GM12878 (cell line): ENCODE measurements at regions not wholly inside any gene's neighbourhood (a gene's known extent, or its start where the extent isn't known, plus 50 kb on each side); places are given as distances from the start of the nearest gene placed in this dataset.

Experiments
- ATAC-seq: fragments of 200-7000 bp; cut with Tn5 transposase; 3 replicates; pipeline ENCODE4 v1.9.1; 2020; ENCODE audit warnings: mild to moderate bottlenecking, moderate library complexity
- BruUV-seq: library from RNA; stranded (reverse); fragments of 400-500 nt; replicated peaks from 2 replicates; lab custom pipeline; 2021; lab: Mats Ljungman, UMichigan
- CTCF ChIA-PET: fragments of 300-600 bp; sonication (Branson Sonifier 250); formaldehyde crosslinking; extraction: SDS; loops from one replicate; lab custom pipeline; 2021; ENCODE audit warnings: inconsistent platforms; lab: Yijun Ruan, JAX
- POLR2A ChIA-PET: fragments of 350-600 bp; formaldehyde crosslinking; extraction: SDS; loops from one replicate; lab custom pipeline; 2021; ENCODE audit warnings: inconsistent platforms; lab: Charles Lee
- RAD21 ChIA-PET: fragments of 300-600 bp; sonication (Branson Sonifier 250); formaldehyde crosslinking; loops from one replicate; lab custom pipeline; 2023; ENCODE audit warnings: antibody characterized with exemption; ENCODE audit not compliant: unreplicated experiment; lab: Charles Lee
- SMC1A ChIA-PET: fragments of 300-600 bp; sonication (Branson Sonifier 250); formaldehyde crosslinking; loops from one replicate; lab custom pipeline; 2023; ENCODE audit not compliant: unreplicated experiment, uncharacterized antibody; lab: Charles Lee
- DNase-seq: peaks from one replicate; pipeline ENCODE4 v3.0.0-alpha.2; 2011; ENCODE audit warnings: low read depth, low spot score
- FAIRE-seq: peaks from 3 replicates; lab custom pipeline; 2011; peaks lifted over from hg19 to GRCh38; lab: Jason Lieb, UNC
- H2AFZ ChIP-seq: 2 replicates; pipeline ENCODE4 v1.6.0; 2011; ENCODE audit warnings: low read depth, low read length, control low read depth; ENCODE audit not compliant: control insufficient read depth
- H3K27ac ChIP-seq: 2 replicates; pipeline ENCODE4 v1.5.1; 2011; ENCODE audit warnings: control low read depth; ENCODE audit not compliant: control insufficient read depth, insufficient read depth
- H3K27me3 ChIP-seq, 2 experiments: replicated peaks in 1 of 2; 2 replicates each; pipeline versions ENCODE4 v1.6.0 to v1.6.1; 2011; ENCODE audit warnings: low read length in 1 of 2; ENCODE audit not compliant: control insufficient read depth in 2 of 2, insufficient read depth in 2 of 2
- H3K36me3 ChIP-seq, 2 experiments: 2 replicates each; pipeline ENCODE4 v1.5.1; 2011; ENCODE audit warnings: low read length in 1 of 2; ENCODE audit not compliant: control insufficient read depth in 2 of 2, insufficient read depth in 2 of 2
- H3K4me1 ChIP-seq: 2 replicates; pipeline ENCODE4 v1.6.1; 2011; ENCODE audit warnings: mild to moderate bottlenecking, low read length, moderate library complexity, mixed read lengths; ENCODE audit not compliant: control insufficient read depth, insufficient read depth
- H3K4me2 ChIP-seq: 2 replicates; pipeline ENCODE4 v1.6.0; 2011; ENCODE audit warnings: control low read depth; ENCODE audit not compliant: control insufficient read depth, insufficient read depth
- H3K4me3 ChIP-seq: fragments of 200-600 bp; sonication (generic); 2 replicates; pipeline ENCODE4 v1.5.1; 2016
- H3K79me2 ChIP-seq: 2 replicates; pipeline ENCODE4 v1.6.0; 2011; ENCODE audit warnings: low read length; ENCODE audit not compliant: control insufficient read depth, insufficient read depth
- H3K9ac ChIP-seq: 2 replicates; pipeline ENCODE4 v1.8.0; 2011; ENCODE audit warnings: low read length, control low read depth, mixed read lengths; ENCODE audit not compliant: control insufficient read depth, insufficient read depth
- H3K9me3 ChIP-seq: replicated peaks from 3 replicates; pipeline ENCODE4 v1.5.1; 2011; ENCODE audit warnings: mild to moderate bottlenecking, low read length; ENCODE audit not compliant: control insufficient read depth, insufficient read depth
- H4K20me1 ChIP-seq: 2 replicates; pipeline ENCODE4 v1.6.0; 2011; ENCODE audit not compliant: control insufficient read depth, insufficient read depth
- ESRRA ChIP-seq: IDR thresholded peaks from 2 replicates; pipeline ENCODE4 v1.6.1; 2012; ENCODE audit warnings: mild to moderate bottlenecking, low read length, improper control_type of control experiment
- HCFC1 ChIP-seq: fragments of 150-350 bp; IDR thresholded peaks from 2 replicates; pipeline ENCODE4 v1.6.1; 2014; ENCODE audit warnings: low read length
- RAD51 ChIP-seq: fragments of 450-650 bp; IDR thresholded peaks from 2 replicates; pipeline ENCODE4 v1.6.1; 2016; ENCODE audit warnings: moderate library complexity, mild to moderate bottlenecking, inconsistent platforms
- REST ChIP-seq: IDR thresholded peaks from 2 replicates; pipeline ENCODE4 v1.6.1; 2012; ENCODE audit warnings: mild to moderate bottlenecking, low read depth, low read length
- ZBTB4 ChIP-seq: fragments of 450-650 bp; formaldehyde crosslinking; IDR thresholded peaks from 2 replicates; pipeline ENCODE4 v1.4.0; 2022; ENCODE audit warnings: mild to moderate bottlenecking, moderate library complexity
- WGBS: methylation state at CpG from one replicate; pipeline ENCODE4 v1.1.6; 2016; ENCODE audit warnings: low lambda C conversion rate; ENCODE audit not compliant: insufficient replicate concordance, insufficient coverage; ENCODE audit errors: missing lambda C conversion rate; 5-methylcytosine and 5-hydroxymethylcytosine counted together
- in situ Hi-C: fragments of 300-500 bp; cut with MboI; formaldehyde crosslinking; loops from 9 replicates; pipeline ENCODE4 v1.14.3; 2018; ENCODE audit warnings: mixed read lengths
- intact Hi-C: fragments of 100-400 bp; cut with micrococcal nuclease; formaldehyde crosslinking; loops from one replicate; pipeline ENCODE4 v1.14.2; 2022; ENCODE audit not compliant: unreplicated experiment

DNA sequence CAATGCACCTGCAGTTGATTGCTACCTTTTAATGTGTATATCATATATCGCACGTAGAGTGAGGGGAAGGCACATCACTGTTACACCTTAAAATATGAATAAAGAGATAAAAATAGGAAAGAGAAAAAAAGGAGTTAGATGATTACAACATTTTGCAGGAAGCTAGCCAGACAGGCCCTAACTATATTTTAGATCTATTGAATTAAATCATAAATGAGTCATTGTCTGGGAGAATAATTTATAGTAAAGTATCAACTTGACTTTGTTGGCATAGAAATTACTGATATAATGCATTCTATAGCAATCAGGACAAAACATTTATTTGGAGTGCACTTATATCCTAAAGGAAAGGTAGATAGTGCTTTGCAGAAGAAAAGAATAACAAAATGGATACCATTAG lies 384.9 kb upstream of the NXPH2 start (continued):
- TF ChIP-seq REST, result no peak
- TF ChIP-seq HCFC1, result no peak
- TF ChIP-seq RAD51, result no peak
- TF ChIP-seq ESRRA, result no peak

- Histone ChIP-seq H3K4me1 (no peaks in the 10 kb centered on the region), H3K9me3 (no peaks in the 10 kb centered on the region), H3K36me3 (no peaks in the 10 kb centered on the region), H3K79me2 (no peaks in the 10 kb centered on the region), H4K20me1 (no peaks in the 10 kb centered on the region), H3K27me3 (no peaks in the 10 kb centered on the region), H3K4me2 (no peak overlapping the region), H2AFZ (no peak overlapping the region), H3K4me3 (no peak overlapping the region), H3K9ac (no peak overlapping the region), H3K27ac (no peak overlapping the region)
- FAIRE-seq (no peak), DNase-seq (no peak), ATAC-seq (no peak)
- ChIA-PET POLR2A (no interaction called here), SMC1A (no interaction called here), CTCF (interaction anchor here (1.1 kb wide), 1 partner anchor 10 kb away, joined by 3 read pairs; no protein-coding TSS in a partner anchor), RAD21 (no interaction called here)
- 0% methylated on average over 1 of the region's 1 CpG for WGBS
- intact Hi-C loops (no loop called here), in situ Hi-C loops (no loop called here)
- TF ChIP-seq ZBTB4 (CRISPR knock-in tag), result no peak
- no TSS peak for BruUV-seq
Observed at GRCh38 chr2:139162957-139163356, 382.8 kb upstream of the NXPH2 start.
